Naive thymus-derived CD4-positive, alpha-beta T cell (primary cell): ENCODE measurements at regions not wholly inside any gene's neighbourhood (a gene's known extent, or its start where the extent isn't known, plus 50 kb on each side); places are given as distances from the start of the nearest gene placed in this dataset.
A peak's percentile ranks its signal among the peaks of the same experiment; 100 is the strongest.

Experiments
- ATAC-seq: fragments of 150-1000 bp; cut with Tn5 transposase; 2 replicates; pipeline ENCODE4 v1.10.0; 2021; ENCODE audit warnings: mild to moderate bottlenecking, moderate library complexity
- CTCF ChIA-PET: fragments of 350-600 bp; sonication (Branson Sonifier 250); formaldehyde crosslinking; loops from one replicate; lab custom pipeline; 2021; ENCODE audit warnings: antibody characterized with exemption; lab: Charles Lee
- POLR2A ChIA-PET: fragments of 350-600 bp; sonication (Branson Sonifier 250); formaldehyde crosslinking; loops from one replicate; lab custom pipeline; 2021; ENCODE audit warnings: antibody characterized with exemption, inconsistent platforms; lab: Charles Lee
- DNase-seq, 9 donors: peaks; one replicate each; pipeline versions ENCODE4 v3.0.0 to v3.0.0-alpha.2; 2020 to 2022; ENCODE audit warnings: mixed read lengths in 1 of 9
- H3K27ac ChIP-seq: one replicate; pipeline ENCODE4 v1.7.0; 2013; ENCODE audit warnings: mild to moderate bottlenecking, low read depth, low read length, moderate library complexity
- H3K27me3 ChIP-seq, 2 donors: one replicate each; pipeline ENCODE4 v1.7.0; 2013; ENCODE audit warnings: low read length in 2 of 2, mild to moderate bottlenecking in 2 of 2, moderate library complexity in 2 of 2; ENCODE audit not compliant: control insufficient read depth in 2 of 2, insufficient read depth in 2 of 2
- H3K36me3 ChIP-seq, 3 experiments: 1 replicate in 2 of 3; 2 replicates in 1 of 3; pipeline ENCODE4 v1.7.0; 2013; ENCODE audit warnings: low read length in 3 of 3, mild to moderate bottlenecking in 3 of 3, moderate library complexity in 1 of 3; ENCODE audit not compliant: insufficient read depth in 3 of 3, control insufficient read depth in 2 of 3
- H3K4me1 ChIP-seq, 2 donors: one replicate each; pipeline ENCODE4 v1.7.0; 2013; ENCODE audit warnings: low read length in 2 of 2, mild to moderate bottlenecking in 2 of 2, moderate library complexity in 1 of 2; ENCODE audit not compliant: control insufficient read depth in 2 of 2, insufficient read depth in 2 of 2
- H3K4me3 ChIP-seq: 2 replicates; pipeline ENCODE4 v1.7.0; 2013; ENCODE audit warnings: mild to moderate bottlenecking, low read length
- H3K9me3 ChIP-seq, 3 experiments: 1 replicate in 2 of 3; 2 replicates in 1 of 3; pipeline ENCODE4 v1.7.0; 2013; ENCODE audit warnings: low read length in 3 of 3; ENCODE audit not compliant: control insufficient read depth in 2 of 3
- H3K27ac Mint-ChIP-seq, 9 donors: one replicate each; pipeline ENCODE4 v1.8.0; 2020 to 2022; ENCODE audit warnings: mixed read lengths in 9 of 9, mild to moderate bottlenecking in 8 of 9, moderate library complexity in 5 of 9, inconsistent platforms in 2 of 9
- H3K27me3 Mint-ChIP-seq, 5 donors: one replicate each; pipeline ENCODE4 v1.8.0; 2021 to 2022; ENCODE audit warnings: mixed read lengths in 5 of 5, mild to moderate bottlenecking in 1 of 5
- H3K36me3 Mint-ChIP-seq, 5 donors: one replicate each; pipeline ENCODE4 v1.8.0; 2020 to 2022; ENCODE audit warnings: mixed read lengths in 5 of 5, mild to moderate bottlenecking in 3 of 5, inconsistent platforms in 1 of 5
- H3K4me1 Mint-ChIP-seq, 7 donors: one replicate each; pipeline ENCODE4 v1.8.0; 2020 to 2022; ENCODE audit warnings: mixed read lengths in 7 of 7, mild to moderate bottlenecking in 3 of 7, inconsistent platforms in 1 of 7
- H3K4me3 Mint-ChIP-seq, 10 donors: one replicate each; pipeline ENCODE4 v1.8.0; 2020 to 2022; ENCODE audit warnings: mild to moderate bottlenecking in 10 of 10, mixed read lengths in 10 of 10, moderate library complexity in 6 of 10, inconsistent platforms in 2 of 10
- H3K9me3 Mint-ChIP-seq, 11 donors: one replicate each; pipeline ENCODE4 v1.8.0; 2020 to 2022; ENCODE audit warnings: mixed read lengths in 11 of 11, mild to moderate bottlenecking in 4 of 11, inconsistent platforms in 1 of 11, moderate library complexity in 1 of 11
- intact Hi-C, 2 donors: fragments of 100-400 bp; cut with micrococcal nuclease; formaldehyde crosslinking; loops; one replicate each; pipeline ENCODE4 v1.15.1; 2023

GRCh38 chr6:121847806-121848522 is 412.5 kb downstream of the GJA1 start:
- no peak for ATAC-seq
- H3K27ac Mint-ChIP-seq = peak overlapping the region in 4 of 9 donors; percentile 25 to 59 (median 42)
- peaks cover 0 to 34% (median 26%) of the 10 kb centered on the region in 7 donors for H3K4me1 Mint-ChIP-seq

GRCh38 chr6:121848523-121849255 is 413.2 kb downstream of the GJA1 start:
- intact Hi-C loops = loop anchor here (1.0 to 10.0 kb wide), 8 partner anchors 185 to 793 kb away; no protein-coding TSS in a partner anchor
- CTCF ChIA-PET = interaction anchor here (0.7 to 1.1 kb wide), 3 partner anchors 56 to 530 kb away, joined by 3 to 4 read pairs (median 3); no protein-coding TSS in a partner anchor
- H3K27me3 ChIP-seq = no peaks in the 10 kb centered on the region

More at GRCh38 chr6:121847806-121848522, 412.5 kb downstream of the GJA1 start:
- no peaks in the 10 kb centered on the region for H3K36me3 Mint-ChIP-seq
- no peak overlapping the region for H3K27ac ChIP-seq
- DNase-seq = peak in 5 of 9 donors; percentile 5 to 25 (median 22)
- H3K27me3 Mint-ChIP-seq = peaks cover 0 to 4% (median 0%) of the 10 kb centered on the region in 5 donors
- POLR2A ChIA-PET = interaction anchor here (0.6 kb wide), 1 partner anchor 417 kb away, joined by 5 read pairs; no protein-coding TSS in a partner anchor
- H3K4me1 ChIP-seq = no peaks in the 10 kb centered on the region
- peaks cover 0 to 2% (median 0%) of the 10 kb centered on the region in 11 donors for H3K9me3 Mint-ChIP-seq
- H3K4me3 Mint-ChIP-seq = peak overlapping the region in 2 of 10 donors; percentile 5 to 45
- no peaks in the 10 kb centered on the region for H3K9me3 ChIP-seq
- CTCF ChIA-PET = interaction anchor here (0.7 to 1.0 kb wide), 2 partner anchors 190 to 418 kb away, joined by 3 to 4 read pairs; no protein-coding TSS in a partner anchor
- intact Hi-C loops = loop anchor here (2.0 to 10.0 kb wide), 4 partner anchors 263 to 511 kb away; no protein-coding TSS in a partner anchor
- no peaks in the 10 kb centered on the region for H3K27me3 ChIP-seq
- H3K36me3 ChIP-seq = no peaks in the 10 kb centered on the region
- no peak overlapping the region for H3K4me3 ChIP-seq

GRCh38 chr6:121849477-121849876 is 414.0 kb downstream of the GJA1 start:
- intact Hi-C loops = loop anchor here (1.0 to 10.0 kb wide), 8 partner anchors 184 to 794 kb away; no protein-coding TSS in a partner anchor
- POLR2A ChIA-PET = interaction anchor here (1.5 kb wide), 1 partner anchor 412 kb away, joined by 3 read pairs; no protein-coding TSS in a partner anchor
- ATAC-seq (peak; percentile 57), DNase-seq (peak in 6 of 9 donors; percentile 5 to 43 (median 36))
- Histone ChIP-seq H3K9me3 (no peaks in the 10 kb centered on the region), H3K36me3 (no peaks in the 10 kb centered on the region), H3K4me3 (no peak overlapping the region), H3K27me3 (no peaks in the 10 kb centered on the region), H3K4me1 (no peaks in the 10 kb centered on the region), H3K27ac (no peak overlapping the region)
- peaks cover 0 to 8% (median 0%) of the 10 kb centered on the region in 5 donors for H3K27me3 Mint-ChIP-seq
- peak overlapping the region in 1 of 10 donors; percentile 20 for H3K4me3 Mint-ChIP-seq
- peaks cover 0 to 28% (median 20%) of the 10 kb centered on the region in 7 donors for H3K4me1 Mint-ChIP-seq
- no peaks in the 10 kb centered on the region for H3K36me3 Mint-ChIP-seq
- H3K9me3 Mint-ChIP-seq = peaks cover 0 to 2% (median 0%) of the 10 kb centered on the region in 11 donors
- CTCF ChIA-PET = interaction anchor here (0.7 to 1.1 kb wide), 3 partner anchors 531 to 1066 kb away, joined by 3 read pairs; no protein-coding TSS in a partner anchor
- H3K27ac Mint-ChIP-seq = peak overlapping the region in 1 of 9 donors; percentile 72

More at GRCh38 chr6:121848523-121849255, 413.2 kb downstream of the GJA1 start:
- Mint-ChIP-seq H3K4me1 (peaks cover 0 to 34% (median 26%) of the 10 kb centered on the region in 7 donors), H3K27ac (peak overlapping the region in 4 of 9 donors; percentile 25 to 72 (median 46)), H3K36me3 (no peaks in the 10 kb centered on the region), H3K27me3 (peaks cover 0 to 4% (median 0%) of the 10 kb centered on the region in 5 donors), H3K9me3 (peaks cover 0 to 2% (median 0%) of the 10 kb centered on the region in 11 donors), H3K4me3 (peak overlapping the region in 2 of 10 donors; percentile 5 to 45)
- Histone ChIP-seq H3K4me1 (no peaks in the 10 kb centered on the region), H3K27ac (no peak overlapping the region), H3K4me3 (no peak overlapping the region), H3K36me3 (no peaks in the 10 kb centered on the region), H3K9me3 (no peaks in the 10 kb centered on the region)
- POLR2A ChIA-PET = interaction anchor here (0.6 to 1.5 kb wide), 2 partner anchors 412 to 417 kb away, joined by 3 to 5 read pairs; no protein-coding TSS in a partner anchor
- DNase-seq (no peak), ATAC-seq (no peak)

- intact Hi-C loops = no loop called here
- Mint-ChIP-seq H3K4me3 (no peak overlapping the region), H3K36me3 (no peaks in the 10 kb centered on the region), H3K27me3 (peaks cover 0 to 8% (median 0%) of the 10 kb centered on the region in 5 donors), H3K4me1 (peaks cover 0 to 28% (median 20%) of the 10 kb centered on the region in 7 donors), H3K9me3 (peaks cover 0 to 2% (median 0%) of the 10 kb centered on the region in 11 donors), H3K27ac (no peak overlapping the region)
- DNase-seq (no peak), ATAC-seq (no peak)
- Histone ChIP-seq H3K27ac (no peak overlapping the region), H3K4me3 (no peak overlapping the region), H3K4me1 (no peaks in the 10 kb centered on the region), H3K27me3 (no peaks in the 10 kb centered on the region), H3K36me3 (no peaks in the 10 kb centered on the region), H3K9me3 (no peaks in the 10 kb centered on the region)
- ChIA-PET POLR2A (no interaction called here), CTCF (interaction anchor here (1.6 kb wide), 1 partner anchor 419 kb away, joined by 5 read pairs; no protein-coding TSS in a partner anchor)
These were observed 415.6 kb downstream of the GJA1 start for GRCh38 chr6:121851056-121851455.

- CTCF ChIA-PET = interaction anchor here (0.6 kb wide), 1 partner anchor 500 kb away, joined by 3 read pairs; no protein-coding TSS in a partner anchor
- ATAC-seq = no peak
These were observed 418.2 kb downstream of the GJA1 start for GRCh38 chr6:121853686-121854085.

GRCh38 chr6:121855521-121855920 is 420.1 kb downstream of the GJA1 start:
- no peaks in the 10 kb centered on the region for H3K36me3 ChIP-seq
- POLR2A ChIA-PET = no interaction called here
- Mint-ChIP-seq H3K9me3 (no peaks in the 10 kb centered on the region), H3K27ac (no peak overlapping the region), H3K4me1 (no peaks in the 10 kb centered on the region), H3K36me3 (no peaks in the 10 kb centered on the region), H3K27me3 (peaks cover 0 to 8% (median 0%) of the 10 kb centered on the region in 5 donors), H3K4me3 (no peak overlapping the region)
- H3K9me3 ChIP-seq = no peaks in the 10 kb centered on the region
- H3K27ac ChIP-seq = no peak overlapping the region
- H3K4me1 ChIP-seq = no peaks in the 10 kb centered on the region
- DNase-seq (no peak), ATAC-seq (no peak)
- no peak overlapping the region for H3K4me3 ChIP-seq
- H3K27me3 ChIP-seq = no peaks in the 10 kb centered on the region
- intact Hi-C loops = no loop called here
- CTCF ChIA-PET = no interaction called here

More at GRCh38 chr6:121853686-121854085, 418.2 kb downstream of the GJA1 start:
- Mint-ChIP-seq H3K9me3 (peaks cover 0 to 2% (median 0%) of the 10 kb centered on the region in 11 donors), H3K4me3 (no peak overlapping the region), H3K4me1 (peaks cover 0 to 15% (median 8%) of the 10 kb centered on the region in 7 donors), H3K36me3 (no peaks in the 10 kb centered on the region), H3K27ac (no peak overlapping the region), H3K27me3 (peaks cover 0 to 8% (median 0%) of the 10 kb centered on the region in 5 donors)
- no peak for DNase-seq
- no peak overlapping the region for H3K4me3 ChIP-seq
- H3K9me3 ChIP-seq = no peaks in the 10 kb centered on the region
- H3K27me3 ChIP-seq = no peaks in the 10 kb centered on the region
- H3K4me1 ChIP-seq = no peaks in the 10 kb centered on the region
- POLR2A ChIA-PET = no interaction called here
- no peaks in the 10 kb centered on the region for H3K36me3 ChIP-seq
- no peak overlapping the region for H3K27ac ChIP-seq
- intact Hi-C loops = no loop called here
